ENCODE measurements at regions not wholly inside any gene's neighbourhood (a gene's known extent, or its start where the extent isn't known, plus 50 kb on each side); places are given as distances from the start of the nearest gene placed in this dataset.

GRCh38 chr5:74421377-74421776, 219.2 kb downstream of the ENC1 start:
- DNase-seq = no peak

GRCh38 chr5:74420947-74421346, 219.6 kb downstream of the ENC1 start:
- no peak for DNase-seq

- no peak for DNase-seq
These were observed 220.3 kb downstream of the ENC1 start for GRCh38 chr5:74420220-74420619.

GRCh38 chr5:74419468-74419867, 221.1 kb downstream of the ENC1 start:
- no peak for DNase-seq

GRCh38 chr5:74418709-74419108, 221.8 kb downstream of the ENC1 start:
- no peak for DNase-seq

- DNase-seq = no peak
These were observed 222.3 kb downstream of the ENC1 start for GRCh38 chr5:74418261-74418660.

GRCh38 chr5:74415695-74416102, 224.8 kb downstream of the ENC1 start:
- DNase-seq = no peak

- DNase-seq = no peak
These were observed 226.3 kb downstream of the ENC1 start for GRCh38 chr5:74414228-74414627.

GRCh38 chr5:74413403-74414048, 227.0 kb downstream of the ENC1 start:
- DNase-seq = no peak

- DNase-seq = no peak
These were observed 228.5 kb downstream of the ENC1 start for GRCh38 chr5:74412066-74412465.

GRCh38 chr5:74409712-74410111, 230.8 kb downstream of the ENC1 start:
- no peak for DNase-seq

GRCh38 chr5:74409166-74409706, 231.3 kb downstream of the ENC1 start:
- no peak for DNase-seq

- no peak for DNase-seq
These were observed 232.1 kb downstream of the ENC1 start for GRCh38 chr5:74408150-74409043.

- DNase-seq = no peak
These were observed 232.8 kb downstream of the ENC1 start for GRCh38 chr5:74407701-74408100.

GRCh38 chr5:74406844-74407243, 233.7 kb downstream of the ENC1 start:
- DNase-seq = no peak

- DNase-seq = no peak
These were observed 234.9 kb downstream of the ENC1 start for GRCh38 chr5:74405593-74405992.

GRCh38 chr5:74404574-74405508, 235.7 kb downstream of the ENC1 start:
- DNase-seq = no peak

- DNase-seq = no peak
These were observed 236.8 kb downstream of the ENC1 start for GRCh38 chr5:74403771-74404170.

- DNase-seq = no peak
These were observed 238.0 kb downstream of the ENC1 start for GRCh38 chr5:74402553-74402952.

- DNase-seq = no peak
These were observed 238.6 kb downstream of the ENC1 start for GRCh38 chr5:74401946-74402320.

GRCh38 chr5:74401281-74401945, 239.1 kb downstream of the ENC1 start:
- no peak for DNase-seq

- no peak for DNase-seq
These were observed 240.5 kb downstream of the ENC1 start for GRCh38 chr5:74400067-74400466.

Data from activated effector memory CD4-positive, alpha-beta T cell treated with Interleukin-2 at 50 U/mL for 16 hours (primary cell).